NCI-H1048 (cell line): ENCODE measurements at regions not wholly inside any gene's neighbourhood (a gene's known extent, or its start where the extent isn't known, plus 50 kb on each side); places are given as distances from the start of the nearest gene placed in this dataset.

Experiments used
- DNase-seq: peaks from one replicate; lab custom pipeline; 2025; lab: John Stamatoyannopoulos, UW

GRCh38 chr2:12495247-12495868 lies 221.4 kb upstream of the TRIB2 start:
- DNase-seq: no peak

- DNase-seq: no peak
These were observed 218.4 kb upstream of the TRIB2 start for GRCh38 chr2:12498286-12498685.

DNA sequence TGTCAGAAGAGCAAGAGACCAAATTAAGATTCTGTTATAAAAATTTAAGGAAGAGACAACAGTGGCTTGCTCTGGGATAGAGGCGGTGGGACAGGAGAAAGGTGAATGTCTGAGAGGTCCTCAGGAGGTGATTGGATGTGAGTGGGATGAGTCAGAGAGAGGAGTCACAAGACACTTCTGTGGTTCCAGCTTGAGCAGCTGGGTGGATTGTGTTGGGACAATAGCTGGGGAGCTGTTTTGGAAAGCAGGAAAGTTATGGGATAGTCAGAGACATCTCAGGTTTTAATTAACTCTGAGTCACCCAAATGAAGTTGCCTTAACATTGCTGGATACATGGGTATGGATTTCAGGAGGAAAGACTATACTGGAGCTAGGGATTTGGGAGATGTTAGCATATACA lies 218.0 kb upstream of the TRIB2 start:
- DNase-seq: no peak

DNA sequence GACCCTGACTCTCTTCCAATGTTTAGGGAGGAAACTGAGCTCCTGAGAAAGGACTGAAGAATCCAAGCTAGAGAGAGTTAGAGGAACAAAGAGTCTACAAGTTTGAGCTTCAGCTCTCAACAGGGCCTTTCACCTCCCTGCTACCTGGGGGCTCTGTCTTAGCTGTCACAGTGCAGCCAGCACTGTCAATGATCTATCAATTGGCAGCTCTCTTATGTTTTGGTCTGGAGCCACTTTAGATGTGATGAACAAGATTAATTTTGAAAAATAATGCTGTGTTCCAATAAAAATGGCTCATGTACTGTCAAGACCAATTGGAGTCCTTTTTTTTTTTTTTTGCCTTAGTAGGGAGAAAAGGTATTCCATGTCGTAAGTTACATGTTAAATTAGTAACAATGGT lies 215.8 kb upstream of the TRIB2 start:
- DNase-seq: no peak

- no peak for DNase-seq
These were observed 215.1 kb upstream of the TRIB2 start for GRCh38 chr2:12501469-12502158.

DNA sequence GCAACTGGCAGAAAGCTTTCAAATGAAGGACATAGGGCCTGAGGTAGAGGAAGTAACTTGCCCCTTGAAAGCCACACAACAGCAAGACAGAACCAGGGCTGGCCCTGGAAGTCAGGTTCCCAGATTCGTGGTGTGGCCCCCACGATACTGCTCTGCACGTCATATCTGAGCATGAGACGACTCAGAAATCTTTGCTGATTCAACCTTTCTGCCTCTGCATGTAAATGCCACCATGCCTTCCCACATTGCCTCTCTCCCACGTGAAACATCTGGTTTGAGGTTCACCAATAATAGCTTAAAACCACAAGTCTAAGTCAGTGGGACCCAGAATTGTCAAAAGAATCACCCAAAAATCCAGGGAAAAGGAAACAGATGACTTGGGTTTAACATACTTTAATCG lies 214.0 kb upstream of the TRIB2 start:
- no peak for DNase-seq

DNA sequence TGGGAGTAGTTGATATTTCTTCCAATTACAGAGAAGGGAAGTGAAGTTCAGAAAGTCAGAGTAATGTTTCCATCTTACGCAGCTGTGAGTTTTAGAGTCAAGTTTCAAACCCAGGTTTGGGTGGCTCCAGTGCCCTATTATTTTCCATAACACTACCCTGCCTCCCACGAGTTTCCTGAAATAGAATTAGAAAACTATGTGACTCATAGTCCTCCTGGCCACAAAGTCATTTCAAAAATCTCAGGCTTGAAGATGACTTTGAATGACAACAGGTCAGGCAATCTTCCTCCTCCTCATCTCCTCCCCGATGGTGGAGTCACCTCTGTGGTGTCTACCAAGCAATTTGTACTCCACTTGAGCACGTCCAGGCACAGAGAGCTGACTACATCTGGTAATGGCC lies 212.3 kb upstream of the TRIB2 start:
- no peak for DNase-seq

DNA sequence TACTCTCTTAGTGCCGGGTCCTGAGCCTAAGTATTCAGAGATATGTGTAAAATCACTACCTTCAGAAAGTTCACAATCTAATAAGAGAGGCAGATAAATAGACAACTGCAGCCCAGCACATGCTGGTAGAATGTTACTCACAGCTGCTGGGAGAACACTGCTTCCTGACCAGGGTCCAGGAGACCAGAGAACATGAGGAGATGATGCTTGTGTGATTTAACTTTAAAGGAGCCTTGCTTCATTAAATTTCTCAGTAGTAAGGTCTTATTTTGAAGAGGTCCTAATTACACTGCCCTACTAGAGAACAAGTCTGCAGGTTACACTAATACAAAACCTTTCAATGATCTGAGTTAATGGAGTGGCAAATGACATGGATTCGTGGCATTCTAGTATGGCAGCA lies 209.9 kb upstream of the TRIB2 start:
- no peak for DNase-seq

DNA sequence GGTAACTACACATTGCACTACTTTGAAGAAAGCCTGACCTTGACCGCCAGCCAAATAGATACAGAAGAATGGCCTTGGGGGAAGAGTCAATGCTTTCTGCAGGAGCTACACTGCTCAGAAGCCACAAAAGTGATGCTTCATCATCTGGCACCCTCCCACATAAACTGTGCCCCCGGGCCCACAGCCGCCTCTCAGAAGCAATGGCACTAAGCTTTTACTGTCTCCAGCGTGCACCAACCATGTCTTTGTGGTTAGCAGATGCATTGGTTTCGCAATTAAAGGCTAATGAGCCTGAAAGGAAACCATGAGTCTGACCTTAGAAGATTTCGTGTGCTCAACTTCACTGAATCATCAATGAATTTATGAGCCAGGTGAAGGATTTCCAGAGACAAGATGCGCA lies 209.4 kb upstream of the TRIB2 start:
- no peak for DNase-seq

DNA sequence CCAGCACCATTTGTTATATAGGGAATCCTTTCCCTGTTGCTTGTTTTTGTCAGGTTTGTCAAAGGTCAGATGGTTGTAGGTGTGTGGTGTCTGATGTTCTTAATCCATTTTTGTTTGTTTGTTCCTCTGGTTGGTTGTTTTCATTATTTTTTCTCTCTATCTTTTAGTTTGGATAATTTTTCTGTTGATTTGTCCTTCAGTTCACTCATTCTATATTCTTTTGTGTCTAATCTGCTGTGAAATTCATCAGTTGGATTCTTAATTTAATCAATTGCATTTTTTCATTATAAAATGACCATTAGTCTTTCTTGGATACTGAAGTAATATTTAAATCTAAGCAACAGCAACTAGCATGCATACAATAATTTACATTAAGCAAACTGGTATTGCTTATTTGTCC lies 206.7 kb upstream of the TRIB2 start:
- DNase-seq: no peak

DNA sequence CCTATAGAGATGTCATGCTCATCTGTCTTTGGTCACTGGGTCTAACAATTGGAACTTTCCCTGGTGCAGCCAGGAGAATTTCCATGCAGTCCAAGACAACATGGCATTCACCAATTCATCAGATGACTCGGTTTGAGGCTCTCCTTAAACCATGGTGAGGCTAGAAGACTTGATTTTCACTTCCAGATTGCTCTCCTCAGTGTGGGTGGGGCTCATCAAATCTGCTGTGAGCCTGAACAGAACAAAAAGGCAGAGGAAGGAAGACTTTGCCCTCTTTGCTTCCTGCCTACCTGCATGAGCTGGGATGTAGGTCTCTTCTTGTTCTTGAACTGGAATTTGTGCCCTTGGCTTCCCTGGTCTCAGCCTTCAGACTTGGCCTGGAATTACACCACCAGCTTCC lies 203.4 kb upstream of the TRIB2 start:
- DNase-seq: no peak

- no peak for DNase-seq
These were observed 202.6 kb upstream of the TRIB2 start for GRCh38 chr2:12514168-12514567.

- no peak for DNase-seq
These were observed 201.9 kb upstream of the TRIB2 start for GRCh38 chr2:12514631-12515437.

DNA sequence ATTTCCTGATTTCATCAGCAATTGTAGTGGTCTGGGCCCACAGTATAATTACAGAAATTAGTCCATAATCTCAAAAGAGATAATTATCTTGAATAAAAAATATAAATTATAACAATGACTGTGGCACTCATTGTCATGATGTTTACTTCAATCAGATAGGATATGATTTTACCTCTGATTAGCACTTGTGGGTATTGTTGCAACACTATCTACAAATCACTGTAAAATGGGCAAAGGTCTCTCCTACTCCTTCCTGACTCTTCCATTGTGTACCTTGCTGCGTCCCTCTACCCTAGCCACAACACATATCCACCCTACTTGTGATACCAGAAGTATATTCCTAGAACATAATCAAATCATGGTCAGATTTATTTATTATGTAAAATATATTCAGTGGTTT lies 200.9 kb upstream of the TRIB2 start:
- no peak for DNase-seq

GRCh38 chr2:12533337-12534005 lies 183.3 kb upstream of the TRIB2 start:
- no peak for DNase-seq

DNA sequence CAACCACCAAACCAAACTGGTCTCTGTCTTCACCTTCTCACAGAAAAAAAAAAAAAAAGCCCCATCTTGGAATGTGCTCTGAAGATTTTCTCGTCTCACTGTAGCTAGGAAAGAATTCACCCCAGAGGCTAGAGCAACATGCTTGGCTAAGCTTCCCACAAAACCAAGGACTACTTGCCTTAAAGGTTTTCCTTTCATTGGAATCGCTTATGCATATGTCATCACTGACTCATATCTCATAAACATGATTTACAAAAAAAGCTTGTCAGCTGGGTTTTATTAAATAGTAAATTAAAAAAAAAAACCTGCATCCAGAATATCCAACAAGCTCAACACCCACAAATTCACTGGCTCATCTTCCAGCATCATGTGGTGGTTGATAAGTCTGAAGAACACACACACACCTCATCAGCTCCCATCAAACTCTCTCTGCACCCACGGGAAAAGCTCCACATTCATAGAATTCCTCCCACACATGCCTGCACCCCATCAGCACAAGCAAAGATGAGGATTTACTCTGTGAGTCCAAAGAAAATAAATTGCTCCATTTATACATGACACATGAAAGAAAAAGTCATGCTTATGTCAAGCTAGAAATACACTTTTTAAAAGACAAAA lies 182.0 kb upstream of the TRIB2 start:
- DNase-seq: no peak

GRCh38 chr2:12536976-12537375 lies 179.8 kb upstream of the TRIB2 start:
- no peak for DNase-seq

DNA sequence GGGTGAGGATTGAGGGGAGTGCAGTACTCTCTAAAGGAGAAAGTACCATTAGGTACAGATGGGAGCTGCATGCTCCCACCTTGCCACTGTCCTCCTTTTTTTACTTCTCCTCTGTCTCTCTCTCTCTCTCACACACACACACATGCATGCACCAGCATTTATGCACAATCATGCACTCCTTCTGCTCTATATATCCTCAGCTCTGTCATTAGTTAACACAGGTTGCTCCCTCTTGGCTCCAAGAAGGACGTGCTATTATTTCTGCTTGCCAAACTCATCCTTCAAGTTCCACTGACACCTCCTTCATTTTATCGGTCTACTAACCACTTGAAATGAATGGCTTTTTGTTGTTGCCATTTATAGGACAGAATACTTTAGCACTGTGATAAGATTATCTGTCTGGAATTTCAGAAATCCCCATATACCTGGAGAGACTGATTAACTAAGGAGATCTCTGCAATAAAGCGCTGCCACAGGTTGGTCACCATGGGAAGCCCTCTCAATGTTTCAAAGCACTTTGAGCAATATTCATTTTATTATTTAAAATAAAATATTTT lies 178.5 kb upstream of the TRIB2 start:
- no peak for DNase-seq

DNA sequence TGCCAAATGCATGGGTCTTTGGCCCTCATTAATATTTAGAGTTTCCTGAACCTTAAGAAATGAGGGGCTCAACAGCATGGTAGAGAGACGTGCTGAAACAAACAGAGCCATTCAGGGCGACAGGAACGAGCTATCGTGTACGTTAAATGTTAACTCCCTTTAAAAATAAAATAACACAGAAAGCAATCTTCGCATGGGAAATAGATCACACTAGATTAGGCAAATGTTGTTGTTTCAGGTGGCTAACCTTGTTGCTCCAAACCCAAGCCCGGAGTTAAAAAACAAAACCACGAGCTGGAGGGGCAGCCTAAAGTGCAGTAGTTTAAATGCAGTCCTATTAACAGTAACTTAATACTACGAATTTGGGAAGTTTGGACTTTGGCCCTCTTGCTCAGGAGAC lies 177.4 kb upstream of the TRIB2 start:
- no peak for DNase-seq

DNA sequence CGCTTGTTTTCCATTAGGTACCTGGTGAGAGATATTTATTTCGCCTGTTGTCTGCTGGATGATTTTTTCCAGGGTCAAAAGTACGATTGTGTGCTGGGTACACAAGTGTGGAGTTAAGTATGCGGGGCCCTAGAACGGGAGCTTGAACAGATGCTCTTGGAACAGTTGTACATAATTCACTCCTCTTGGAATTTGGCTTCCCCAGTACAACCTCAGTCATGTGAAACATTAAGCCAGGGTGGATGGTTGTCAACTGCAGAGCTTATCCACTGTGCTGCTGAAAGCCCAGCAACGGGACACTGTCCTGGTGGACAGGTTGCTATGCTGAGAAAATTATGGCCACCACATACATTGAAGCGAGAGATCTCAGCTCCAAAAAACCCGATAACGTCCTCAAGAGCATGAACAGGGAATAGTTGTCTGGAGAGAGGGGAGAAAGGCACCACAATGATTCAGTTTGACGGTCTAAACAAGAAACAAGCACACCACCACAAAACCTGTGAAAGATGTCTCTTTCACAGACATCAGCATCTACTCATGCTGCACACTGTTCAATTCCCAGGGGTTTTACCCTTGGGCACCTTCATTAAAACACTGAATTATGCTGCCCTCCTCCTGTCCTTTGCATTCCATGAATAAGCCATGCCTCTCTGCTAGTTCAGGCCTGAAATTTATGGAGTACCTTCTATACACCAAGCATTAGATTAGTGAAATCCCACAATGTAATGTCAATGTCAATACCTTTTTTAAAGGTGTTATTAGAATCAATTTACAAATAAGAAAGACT lies 176.8 kb upstream of the TRIB2 start:
- DNase-seq: no peak
